A549 (cell line): ENCODE measurements at regions not wholly inside any gene's neighbourhood (a gene's known extent, or its start where the extent isn't known, plus 50 kb on each side); places are given as distances from the start of the nearest gene placed in this dataset.

ENCODE experiments used
- ATAC-seq, 2 experiments: fragments of 200-7000 bp in 1 of 2; fragments of >200 bp in 1 of 2; cut with Nextera tagmentation in 1 of 2; cut with Tn5 transposase in 1 of 2; 3 replicates each; pipeline versions ENCODE4 v1.8.0 to v1.9.1; 2018 to 2020; ENCODE audit warnings: mild to moderate bottlenecking in 1 of 2, moderate library complexity in 1 of 2
- CTCF ChIA-PET: fragments of 300-600 bp; sonication (Branson Sonifier 250); formaldehyde crosslinking; extraction: SDS; loops from one replicate; lab custom pipeline; 2021; ENCODE audit warnings: antibody characterized with exemption, inconsistent platforms; lab: Yijun Ruan, JAX
- POLR2A ChIA-PET: fragments of 350-600 bp; formaldehyde crosslinking; extraction: SDS; loops from one replicate; lab custom pipeline; 2021; ENCODE audit warnings: antibody characterized with exemption, inconsistent platforms; lab: Yijun Ruan, JAX
- DNase-seq, 2 experiments: peaks; one replicate each; pipeline versions ENCODE4 v3.0.0 to v3.0.0-alpha.2; 2011 to 2016; ENCODE audit warnings: low read depth in 1 of 2, low spot score in 1 of 2
- FAIRE-seq: peaks from 2 replicates; lab custom pipeline; 2011; peaks lifted over from hg19 to GRCh38; lab: Jason Lieb, UNC
- H3K27ac ChIP-seq, 2 experiments: fragments of >200 bp; sonication (Bioruptor Twin); formaldehyde crosslinking; 3 replicates each; pipeline ENCODE4 v1.5.1; 2016 to 2017
- H3K4me1 ChIP-seq: fragments of >200 bp; sonication (Bioruptor Twin); formaldehyde crosslinking; 3 replicates; pipeline ENCODE4 v1.6.1; 2016
- H3K4me2 ChIP-seq: fragments of >200 bp; sonication (Bioruptor Twin); formaldehyde crosslinking; 3 replicates; pipeline ENCODE4 v1.6.1; 2016
- H3K4me3 ChIP-seq: fragments of >200 bp; sonication (Bioruptor Twin); formaldehyde crosslinking; 3 replicates; pipeline ENCODE4 v1.5.1; 2016
- H3K9me3 ChIP-seq: fragments of >200 bp; sonication (Bioruptor Twin); formaldehyde crosslinking; 3 replicates; pipeline ENCODE4 v1.6.1; 2016
- CBX8 ChIP-seq: fragments of 200-600 bp; sonication (generic); IDR thresholded peaks from 2 replicates; pipeline ENCODE4 v1.6.1; 2016
- CTCF ChIP-seq: fragments of >200 bp; sonication (Bioruptor Twin); formaldehyde crosslinking; IDR thresholded peaks from 3 replicates; pipeline ENCODE4 v1.5.1; 2016
- E2F6 ChIP-seq: IDR thresholded peaks from 2 replicates; pipeline ENCODE4 v1.6.1; 2012; ENCODE audit warnings: low read depth, borderline replicate concordance
- EHF ChIP-seq: fragments of 250-450 bp; sonication (Bioruptor Pico); IDR thresholded peaks from 2 replicates; pipeline ENCODE4 v1.5.0; 2020; ENCODE audit warnings: mild to moderate bottlenecking
- EP300 ChIP-seq, 2 experiments: fragments of >200 bp; sonication (Bioruptor Twin); formaldehyde crosslinking; IDR thresholded peaks; 2 replicates in 1 of 2; 3 replicates in 1 of 2; pipeline ENCODE4 v1.6.1; 2016 to 2017
- ESRRA ChIP-seq: fragments of 150-350 bp; IDR thresholded peaks from 2 replicates; pipeline ENCODE4 v1.6.1; 2014; ENCODE audit warnings: mild to moderate bottlenecking, low read length, borderline replicate concordance
- FOSL2 ChIP-seq, 2 experiments: fragments of 450-650 bp in 1 of 2; fragments of >200 bp in 1 of 2; sonication (Bioruptor Twin) in 1 of 2; formaldehyde crosslinking; IDR thresholded peaks; 2 replicates each; pipeline versions ENCODE4 v1.5.0 to v1.6.1; 2016 to 2020; ENCODE audit warnings: mild to moderate bottlenecking in 1 of 2, moderate library complexity in 1 of 2
- FOXS1 ChIP-seq: fragments of 250-450 bp; sonication (Bioruptor Pico); IDR thresholded peaks from 2 replicates; pipeline ENCODE4 v1.5.0; 2020; ENCODE audit warnings: mild to moderate bottlenecking, moderate library complexity
- HDAC2 ChIP-seq: fragments of 200-600 bp; sonication (generic); IDR thresholded peaks from 2 replicates; pipeline ENCODE4 v1.6.1; 2016
- HES2 ChIP-seq: fragments of >200 bp; sonication (Bioruptor Twin); formaldehyde crosslinking; IDR thresholded peaks from 2 replicates; pipeline ENCODE4 v1.6.1; 2016
- HMGXB4 ChIP-seq: fragments of 250-450 bp; sonication (Bioruptor Pico); IDR thresholded peaks from 2 replicates; pipeline ENCODE4 v1.5.0; 2021; ENCODE audit warnings: mild to moderate bottlenecking, moderate library complexity, borderline replicate concordance
- HOXA7 ChIP-seq: fragments of 250-450 bp; sonication (Bioruptor Pico); IDR thresholded peaks from 2 replicates; pipeline ENCODE4 v1.5.0; 2020; ENCODE audit warnings: mild to moderate bottlenecking, moderate library complexity
- HOXB13 ChIP-seq: fragments of 250-450 bp; sonication (Bioruptor Pico); IDR thresholded peaks from 2 replicates; pipeline ENCODE4 v1.5.0; 2020; ENCODE audit warnings: low read depth, mild to moderate bottlenecking, moderate library complexity
- JUN ChIP-seq, 2 experiments: fragments of >200 bp; sonication (Bioruptor Twin); formaldehyde crosslinking; IDR thresholded peaks; 2 replicates in 1 of 2; 3 replicates in 1 of 2; pipeline ENCODE4 v1.6.1; 2016 to 2017
- KDM1A ChIP-seq: fragments of 200-600 bp; sonication (generic); IDR thresholded peaks from 2 replicates; pipeline ENCODE4 v1.6.1; 2016; ENCODE audit warnings: low read depth, mild to moderate bottlenecking
- KDM5A ChIP-seq: fragments of 200-600 bp; sonication (generic); IDR thresholded peaks from 2 replicates; pipeline ENCODE4 v1.6.1; 2016; ENCODE audit warnings: antibody characterized with exemption, mild to moderate bottlenecking
- NPAS2 ChIP-seq: fragments of 250-450 bp; sonication (Bioruptor Pico); IDR thresholded peaks from 2 replicates; pipeline ENCODE4 v1.8.0; 2022; ENCODE audit warnings: mild to moderate bottlenecking, moderate library complexity, borderline replicate concordance
- NR3C1 ChIP-seq: fragments of >200 bp; sonication (Bioruptor Twin); formaldehyde crosslinking; IDR thresholded peaks from 3 replicates; pipeline ENCODE4 v1.6.1; 2017
- PBX3 ChIP-seq: IDR thresholded peaks from 2 replicates; pipeline ENCODE4 v1.6.1; 2012
- RAD21 ChIP-seq, 2 experiments: fragments of >200 bp in 1 of 2; sonication (Bioruptor Twin) in 1 of 2; formaldehyde crosslinking in 1 of 2; IDR thresholded peaks in 1 of 2; conservative IDR thresholded peaks in 1 of 2; 2 replicates in 1 of 2; 3 replicates in 1 of 2; pipeline ENCODE4 v1.6.1; 2012 to 2018; ENCODE audit warnings: inconsistent platforms in 1 of 2
- RARB ChIP-seq: fragments of 250-450 bp; sonication (Bioruptor Pico); IDR thresholded peaks from 2 replicates; pipeline ENCODE4 v1.8.0; 2021; ENCODE audit warnings: mild to moderate bottlenecking, moderate library complexity
- RNF2 ChIP-seq: fragments of 200-600 bp; sonication (generic); IDR thresholded peaks from 2 replicates; pipeline ENCODE4 v1.6.1; 2016; ENCODE audit warnings: low read depth, mild to moderate bottlenecking, antibody characterized with exemption, moderate library complexity, borderline replicate concordance
- SMC3 ChIP-seq: fragments of >200 bp; sonication (Bioruptor Twin); formaldehyde crosslinking; IDR thresholded peaks from 3 replicates; pipeline ENCODE4 v1.6.1; 2018; ENCODE audit warnings: inconsistent platforms
- ZC3H11A ChIP-seq: fragments of 450-650 bp; IDR thresholded peaks from 2 replicates; pipeline ENCODE4 v1.6.1; 2014; ENCODE audit warnings: antibody characterized with exemption, mild to moderate bottlenecking
- ZFP36 ChIP-seq: fragments of 450-650 bp; IDR thresholded peaks from 2 replicates; pipeline ENCODE4 v1.6.1; 2014; ENCODE audit warnings: borderline replicate concordance; ENCODE audit not compliant: partially characterized antibody
- WGBS: methylation state at CpG from one replicate; pipeline ENCODE4 v1.1.6; 2017; ENCODE audit errors: missing lambda C conversion rate; 5-methylcytosine and 5-hydroxymethylcytosine counted together
- TF ChIP-seq, protein P1 (sequence below): fragments of >200 bp; sonication (Bioruptor Twin); formaldehyde crosslinking; IDR thresholded peaks from 3 replicates; pipeline ENCODE4 v1.6.1; 2016
- TF ChIP-seq, protein P2 (sequence below): IDR thresholded peaks from 2 replicates; pipeline ENCODE4 v1.6.1; 2012

DNA sequence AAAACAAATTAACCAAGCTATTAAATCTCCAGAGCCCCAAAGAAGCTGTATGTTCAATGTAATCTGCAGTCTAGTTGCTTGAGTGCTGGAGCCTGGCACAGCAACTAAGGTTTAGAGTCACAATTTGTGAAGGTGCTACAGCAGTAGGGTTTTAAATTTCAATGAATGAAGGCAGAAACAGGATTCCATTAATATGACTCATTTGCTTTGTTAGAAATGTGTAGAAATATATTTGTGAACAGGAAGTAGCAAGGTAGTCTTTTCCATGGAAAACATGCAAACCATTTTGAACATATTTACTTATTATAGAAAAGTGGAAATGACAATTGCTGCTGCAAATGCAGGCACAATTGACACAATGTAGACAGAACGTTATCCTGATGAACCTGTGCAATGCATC lies 149.0 kb upstream of the STEAP4 start:
- no peaks in the 10 kb centered on the region for H3K4me1 ChIP-seq
- TF ChIP-seq FOSL2 (IDR thresholded peaks at IDR 0.05) (no peak), FOSL2 (CRISPR knock-in tag; IDR thresholded peaks at IDR 0.05) (no peak), ZFP36 (no peak), KDM1A (no peak), RAD21 (conservative IDR thresholded peaks at IDR 0.05 in 1 of 2, IDR thresholded peaks at IDR 0.05 in 1 of 2) (no peak), FOXS1 (CRISPR knock-in tag) (no peak), NR3C1 (no peak), RARB (CRISPR knock-in tag) (no peak), CTCF (no peak), RNF2 (no peak), E2F6 (no peak), SMC3 (no peak), KDM5A (no peak), JUN (IDR thresholded peaks at IDR 0.05) (no peak), EP300 (IDR thresholded peaks at IDR 0.05) (no peak), CBX8 (no peak), NPAS2 (no peak)
- TF ChIP-seq, protein P1, sequence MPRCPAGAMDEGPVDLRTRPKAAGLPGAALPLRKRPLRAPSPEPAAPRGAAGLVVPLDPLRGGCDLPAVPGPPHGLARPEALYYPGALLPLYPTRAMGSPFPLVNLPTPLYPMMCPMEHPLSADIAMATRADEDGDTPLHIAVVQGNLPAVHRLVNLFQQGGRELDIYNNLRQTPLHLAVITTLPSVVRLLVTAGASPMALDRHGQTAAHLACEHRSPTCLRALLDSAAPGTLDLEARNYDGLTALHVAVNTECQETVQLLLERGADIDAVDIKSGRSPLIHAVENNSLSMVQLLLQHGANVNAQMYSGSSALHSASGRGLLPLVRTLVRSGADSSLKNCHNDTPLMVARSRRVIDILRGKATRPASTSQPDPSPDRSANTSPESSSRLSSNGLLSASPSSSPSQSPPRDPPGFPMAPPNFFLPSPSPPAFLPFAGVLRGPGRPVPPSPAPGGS: no peak
- TF ChIP-seq, protein P2, sequence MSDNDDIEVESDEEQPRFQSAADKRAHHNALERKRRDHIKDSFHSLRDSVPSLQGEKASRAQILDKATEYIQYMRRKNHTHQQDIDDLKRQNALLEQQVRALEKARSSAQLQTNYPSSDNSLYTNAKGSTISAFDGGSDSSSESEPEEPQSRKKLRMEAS: no peak
- TF ChIP-seq, all 56 proteins: peak for 0
- Histone ChIP-seq H3K27ac (no peak overlapping the region), H3K4me3 (no peak overlapping the region), H3K4me2 (no peak overlapping the region), H3K9me3 (no peaks in the 10 kb centered on the region)
- ChIA-PET CTCF (no interaction called here), POLR2A (no interaction called here)
- ATAC-seq (no peak), DNase-seq (no peak), FAIRE-seq (no peak)
- 4% methylated on average over 1 of the region's 1 CpG for WGBS

DNA sequence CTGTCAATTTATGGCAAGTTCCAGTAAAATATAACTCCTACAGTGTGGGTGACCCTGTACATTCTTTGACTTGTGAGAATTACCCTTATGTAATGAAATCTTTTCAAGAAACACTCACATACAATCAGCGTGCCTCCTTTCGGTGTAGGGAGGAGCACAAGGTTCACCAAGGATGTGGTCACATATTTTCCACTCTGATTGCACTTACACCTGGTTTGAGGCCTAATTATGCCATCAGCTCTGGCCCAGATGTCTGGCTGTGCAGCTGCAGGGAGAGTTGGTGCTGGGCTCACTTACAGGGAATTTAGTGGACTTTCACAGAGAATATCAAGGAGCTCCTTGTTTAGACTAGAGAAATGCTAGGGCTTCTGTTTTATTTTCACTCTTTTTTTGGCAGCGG lies 146.0 kb upstream of the STEAP4 start:
- TF ChIP-seq HES2: no peak
- TF ChIP-seq, protein P1: no peak
- TF ChIP-seq ZC3H11A: no peak
- TF ChIP-seq HOXA7 (CRISPR knock-in tag): no peak
- no peak for TF ChIP-seq ESRRA
- TF ChIP-seq, protein P2: no peak
- TF ChIP-seq PBX3: no peak
- no peak for TF ChIP-seq RARB (CRISPR knock-in tag)
- TF ChIP-seq EHF (CRISPR knock-in tag): no peak
- TF ChIP-seq HMGXB4 (CRISPR knock-in tag): no peak
- no peak for TF ChIP-seq HDAC2
- no peak for TF ChIP-seq CTCF
- TF ChIP-seq JUN (IDR thresholded peaks at IDR 0.05): no peak
- no peak for TF ChIP-seq HOXB13
- FAIRE-seq (no peak), DNase-seq (no peak), ATAC-seq (no peak)
- H3K9me3 ChIP-seq: no peaks in the 10 kb centered on the region
- POLR2A ChIA-PET: no interaction called here
- no peak overlapping the region for H3K4me2 ChIP-seq
- no peak overlapping the region for H3K27ac ChIP-seq
- CTCF ChIA-PET: no interaction called here
- no peaks in the 10 kb centered on the region for H3K4me1 ChIP-seq
- no peak overlapping the region for H3K4me3 ChIP-seq
- 34% methylated on average over 3 of the region's 3 CpGs for WGBS
